ENCODE measurements at regions not wholly inside any gene's neighbourhood (a gene's known extent, or its start where the extent isn't known, plus 50 kb on each side); places are given as distances from the start of the nearest gene placed in this dataset.
"Not testable (repeated sequence)": the region's sequence is repeated elsewhere in the genome, so short reads cannot be mapped to it uniquely, and the experiment has no call there.

DNA sequence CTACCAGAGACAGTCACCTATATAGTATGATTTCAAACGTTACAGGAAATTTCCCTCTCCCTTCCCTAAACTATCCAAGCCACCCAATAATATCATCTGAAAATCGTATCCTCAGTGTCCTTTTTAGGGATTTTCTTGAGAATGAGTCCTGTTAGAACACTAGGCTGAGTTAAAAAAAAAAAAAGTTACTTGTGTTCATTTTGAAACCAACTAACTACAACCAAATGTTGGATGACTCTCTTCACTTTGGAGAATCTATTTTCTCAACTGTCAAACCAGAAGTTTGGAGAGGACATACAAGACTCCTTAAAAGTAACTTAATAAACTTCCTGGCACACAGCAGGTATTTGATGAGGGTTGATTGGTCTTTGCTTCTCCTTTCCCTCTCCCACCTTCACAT, 183.2 kb upstream of the SESN3 start:
- H3K9ac ChIP-seq (ENCODE audit: low read depth in 2 of 2, low read length in 2 of 2), result no peak overlapping the region
- H3K36me3 ChIP-seq, result no peaks in the 10 kb centered on the region
- no peak overlapping the region for H3K4me3 ChIP-seq
- no peak for DNase-seq
- H3K27me3 ChIP-seq, result no peaks in the 10 kb centered on the region
- H3K4me1 ChIP-seq, result no peaks in the 10 kb centered on the region
- TF ChIP-seq, protein P1, sequence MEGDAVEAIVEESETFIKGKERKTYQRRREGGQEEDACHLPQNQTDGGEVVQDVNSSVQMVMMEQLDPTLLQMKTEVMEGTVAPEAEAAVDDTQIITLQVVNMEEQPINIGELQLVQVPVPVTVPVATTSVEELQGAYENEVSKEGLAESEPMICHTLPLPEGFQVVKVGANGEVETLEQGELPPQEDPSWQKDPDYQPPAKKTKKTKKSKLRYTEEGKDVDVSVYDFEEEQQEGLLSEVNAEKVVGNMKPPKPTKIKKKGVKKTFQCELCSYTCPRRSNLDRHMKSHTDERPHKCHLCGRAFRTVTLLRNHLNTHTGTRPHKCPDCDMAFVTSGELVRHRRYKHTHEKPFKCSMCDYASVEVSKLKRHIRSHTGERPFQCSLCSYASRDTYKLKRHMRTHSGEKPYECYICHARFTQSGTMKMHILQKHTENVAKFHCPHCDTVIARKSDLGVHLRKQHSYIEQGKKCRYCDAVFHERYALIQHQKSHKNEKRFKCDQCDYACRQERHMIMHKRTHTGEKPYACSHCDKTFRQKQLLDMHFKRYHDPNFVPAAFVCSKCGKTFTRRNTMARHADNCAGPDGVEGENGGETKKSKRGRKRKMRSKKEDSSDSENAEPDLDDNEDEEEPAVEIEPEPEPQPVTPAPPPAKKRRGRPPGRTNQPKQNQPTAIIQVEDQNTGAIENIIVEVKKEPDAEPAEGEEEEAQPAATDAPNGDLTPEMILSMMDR (IDR thresholded peaks at IDR 0.05), result no peak
- H3K9me3 ChIP-seq, result no peaks in the 10 kb centered on the region
- intact Hi-C loops (cut with DNase I), result no loop called here
- H3K27ac ChIP-seq, result no peak overlapping the region

DNA sequence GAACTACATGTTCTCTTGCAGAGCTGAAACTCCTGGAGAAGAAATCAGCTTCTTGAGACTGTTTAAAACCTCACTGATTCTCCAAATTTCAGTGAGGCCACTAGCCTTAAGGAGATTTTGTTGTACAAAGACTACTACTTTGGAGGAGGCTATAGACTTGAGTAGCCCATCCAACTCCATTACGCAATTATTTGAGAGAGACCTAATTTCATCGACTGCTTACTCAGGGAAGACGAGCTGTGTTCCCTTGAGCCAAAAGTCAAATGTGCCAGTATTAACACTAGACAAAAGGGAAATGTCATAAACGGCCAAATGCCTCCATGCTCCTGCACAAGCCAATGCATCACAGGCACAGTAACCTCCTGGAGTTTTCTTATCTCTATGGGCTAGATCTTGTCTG, 182.8 kb upstream of the SESN3 start:
- Histone ChIP-seq H3K9me3 (no peaks in the 10 kb centered on the region), H3K9ac (ENCODE audit: low read depth in 2 of 2, low read length in 2 of 2) (no peak overlapping the region), H3K4me3 (no peak overlapping the region), H3K4me1 (no peaks in the 10 kb centered on the region), H3K27ac (no peak overlapping the region), H3K27me3 (no peaks in the 10 kb centered on the region), H3K36me3 (no peaks in the 10 kb centered on the region)
- TF ChIP-seq, protein P1 (IDR thresholded peaks at IDR 0.05), result no peak
- intact Hi-C loops (cut with DNase I), result no loop called here
- DNase-seq, result no peak

DNA sequence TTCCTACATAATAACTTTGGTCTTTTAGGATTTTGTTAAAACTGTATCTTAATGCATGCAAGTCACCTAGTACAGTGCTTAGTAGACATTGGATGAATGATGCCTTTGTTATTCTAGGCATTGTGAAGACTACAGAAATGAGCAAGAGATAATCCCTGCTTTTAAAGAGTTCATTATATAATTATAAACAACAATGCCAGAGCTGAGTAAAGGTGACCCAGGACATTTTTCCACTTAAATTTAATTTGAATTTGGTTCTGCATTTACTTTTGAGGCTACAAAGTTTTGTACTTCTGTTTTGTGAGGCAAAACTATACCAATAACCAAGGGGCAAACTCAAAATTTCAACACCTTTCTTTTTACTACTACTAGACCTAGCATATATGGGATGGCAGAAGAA, 182.0 kb upstream of the SESN3 start:
- Histone ChIP-seq H3K9me3 (no peaks in the 10 kb centered on the region), H3K27ac (no peak overlapping the region), H3K4me3 (no peak overlapping the region), H3K36me3 (no peaks in the 10 kb centered on the region), H3K9ac (ENCODE audit: low read depth in 2 of 2, low read length in 2 of 2) (no peak overlapping the region), H3K4me1 (no peaks in the 10 kb centered on the region), H3K27me3 (no peaks in the 10 kb centered on the region)
- no peak for DNase-seq
- TF ChIP-seq, protein P1 (IDR thresholded peaks at IDR 0.05), result no peak
- intact Hi-C loops (cut with DNase I), result no loop called here

DNA sequence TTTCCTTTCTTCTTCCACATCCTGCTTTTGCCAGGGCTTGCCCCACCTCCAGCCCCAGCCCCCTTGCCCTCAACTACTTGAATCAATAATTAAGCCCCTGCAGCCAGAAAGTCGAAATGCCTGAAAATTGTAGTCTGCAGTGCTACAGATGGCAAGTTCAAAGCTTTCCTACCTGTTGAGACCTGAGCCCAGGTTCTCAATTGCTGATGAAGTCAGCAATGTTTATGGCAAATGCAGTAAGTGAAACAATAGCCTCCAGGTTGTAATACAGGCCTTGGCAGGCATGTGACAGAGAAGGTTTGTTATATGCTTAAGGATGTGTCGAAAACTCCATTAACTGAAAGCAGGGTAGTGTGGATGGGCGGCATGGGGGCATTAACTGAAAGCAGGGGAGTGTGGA, 181.1 kb upstream of the SESN3 start:
- H3K36me3 ChIP-seq, result no peaks in the 10 kb centered on the region
- intact Hi-C loops (cut with DNase I), result no loop called here

DNA sequence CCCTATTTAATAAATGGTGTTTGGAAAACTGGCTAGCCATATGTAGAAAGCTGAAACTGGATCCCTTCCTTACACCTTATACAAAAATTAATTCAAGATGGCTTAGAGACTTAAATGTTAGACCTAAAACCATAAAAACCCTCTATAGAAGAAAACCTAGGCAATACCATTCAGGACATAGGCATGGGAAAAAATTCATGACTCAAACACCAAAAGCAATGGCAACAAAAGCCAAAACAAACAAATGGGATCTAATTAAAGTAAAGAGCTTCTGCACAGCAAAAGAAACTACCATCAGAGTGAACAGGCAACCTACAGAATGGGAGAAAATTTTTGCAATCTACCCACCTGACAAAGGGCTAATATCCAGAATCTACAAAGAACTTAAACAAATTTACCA, 179.7 kb upstream of the SESN3 start:
- DNase-seq; intact Hi-C loops (cut with DNase I); H3K27ac ChIP-seq; H3K4me1 ChIP-seq; H3K9ac ChIP-seq (ENCODE audit: low read depth in 2 of 2, low read length in 2 of 2); H3K4me3 ChIP-seq; H3K27me3 ChIP-seq; H3K36me3 ChIP-seq; H3K9me3 ChIP-seq: not testable (repeated sequence)

More for the DNA sequence above, 181.1 kb upstream of the SESN3 start:
- Histone ChIP-seq H3K27ac (no peak overlapping the region), H3K27me3 (no peaks in the 10 kb centered on the region), H3K9me3 (no peaks in the 10 kb centered on the region), H3K4me3 (no peak overlapping the region), H3K9ac (ENCODE audit: low read depth in 2 of 2, low read length in 2 of 2) (no peak overlapping the region), H3K4me1 (no peaks in the 10 kb centered on the region)
- no peak for DNase-seq
- TF ChIP-seq, protein P1 (IDR thresholded peaks at IDR 0.05), result no peak

DNA sequence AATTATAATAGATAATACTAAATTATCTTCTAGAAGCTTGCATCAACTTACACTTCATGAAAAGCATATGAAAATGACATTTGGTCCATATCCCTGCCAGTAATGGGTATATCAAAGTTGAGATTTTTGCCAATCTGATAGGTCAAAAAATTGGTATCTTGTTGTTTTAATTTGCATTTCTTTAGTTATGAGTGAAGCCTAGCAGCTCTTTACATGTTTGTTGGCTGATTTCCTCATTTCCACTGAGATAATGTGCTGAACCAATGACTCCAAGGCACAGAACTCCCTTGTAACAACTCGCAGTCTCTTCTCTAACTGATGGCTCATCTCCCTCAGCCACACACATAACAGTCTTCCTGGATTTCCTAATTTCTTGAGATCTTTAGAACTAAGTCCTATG, 175.3 kb upstream of the SESN3 start:
- intact Hi-C loops (cut with DNase I), result no loop called here
- DNase-seq, result no peak

More for the DNA sequence above, 175.3 kb upstream of the SESN3 start:
- no peak overlapping the region for H3K9ac ChIP-seq (ENCODE audit: low read depth in 2 of 2, low read length in 2 of 2)
- no peaks in the 10 kb centered on the region for H3K27me3 ChIP-seq
- H3K36me3 ChIP-seq, result no peaks in the 10 kb centered on the region
- TF ChIP-seq, protein P1 (IDR thresholded peaks at IDR 0.05), result no peak
- H3K9me3 ChIP-seq, result no peaks in the 10 kb centered on the region
- H3K4me3 ChIP-seq, result no peak overlapping the region
- no peaks in the 10 kb centered on the region for H3K4me1 ChIP-seq
- no peak overlapping the region for H3K27ac ChIP-seq

Measured in colonic mucosa (tissue), 4 donors.